ENCODE measurements at regions not wholly inside any gene's neighbourhood (a gene's known extent, or its start where the extent isn't known, plus 50 kb on each side); places are given as distances from the start of the nearest gene placed in this dataset.

- no peaks in the 10 kb centered on the region for H3K27me3 Mint-ChIP-seq
These were observed 235.5 kb downstream of the SAMD5 start for GRCh38 chr6:147744012-147744411.

GRCh38 chr6:147749331-147749730, 240.8 kb downstream of the SAMD5 start:
- H3K4me3 Mint-ChIP-seq: no peak overlapping the region
- no peaks in the 10 kb centered on the region for H3K36me3 Mint-ChIP-seq (ENCODE audit: low read depth)
- DNase-seq: no peak
- H3K9me3 Mint-ChIP-seq: peaks cover 3% of the 10 kb centered on the region
- no peaks in the 10 kb centered on the region for H3K27me3 Mint-ChIP-seq
- H3K4me1 Mint-ChIP-seq (ENCODE audit: low read depth): no peaks in the 10 kb centered on the region
- no peak overlapping the region for H3K27ac Mint-ChIP-seq

More at GRCh38 chr6:147744012-147744411, 235.5 kb downstream of the SAMD5 start:
- DNase-seq: no peak
- H3K4me3 Mint-ChIP-seq: no peak overlapping the region
- H3K9me3 Mint-ChIP-seq: no peaks in the 10 kb centered on the region
- no peaks in the 10 kb centered on the region for H3K36me3 Mint-ChIP-seq (ENCODE audit: low read depth)
- H3K4me1 Mint-ChIP-seq (ENCODE audit: low read depth): no peaks in the 10 kb centered on the region
- no peak overlapping the region for H3K27ac Mint-ChIP-seq

- H3K27me3 Mint-ChIP-seq: no peaks in the 10 kb centered on the region
- H3K27ac Mint-ChIP-seq: no peak overlapping the region
- no peaks in the 10 kb centered on the region for H3K36me3 Mint-ChIP-seq (ENCODE audit: low read depth)
- H3K9me3 Mint-ChIP-seq: peaks cover 3% of the 10 kb centered on the region
- H3K4me1 Mint-ChIP-seq (ENCODE audit: low read depth): no peaks in the 10 kb centered on the region
- no peak for DNase-seq
- H3K4me3 Mint-ChIP-seq: no peak overlapping the region
These were observed 241.9 kb downstream of the SAMD5 start for GRCh38 chr6:147750413-147750812.

GRCh38 chr6:147751232-147751631, 242.7 kb downstream of the SAMD5 start:
- Mint-ChIP-seq H3K27ac (no peak overlapping the region), H3K4me3 (no peak overlapping the region), H3K27me3 (no peaks in the 10 kb centered on the region), H3K4me1 (ENCODE audit: low read depth) (no peaks in the 10 kb centered on the region), H3K9me3 (peaks cover 3% of the 10 kb centered on the region), H3K36me3 (ENCODE audit: low read depth) (no peaks in the 10 kb centered on the region)
- DNase-seq: no peak

GRCh38 chr6:147752689-147753403, 244.4 kb downstream of the SAMD5 start:
- Mint-ChIP-seq H3K9me3 (peaks cover 3% of the 10 kb centered on the region), H3K36me3 (ENCODE audit: low read depth) (no peaks in the 10 kb centered on the region), H3K27ac (no peak overlapping the region), H3K27me3 (no peaks in the 10 kb centered on the region), H3K4me1 (ENCODE audit: low read depth) (no peaks in the 10 kb centered on the region), H3K4me3 (no peak overlapping the region)
- no peak for DNase-seq

- no peaks in the 10 kb centered on the region for H3K36me3 Mint-ChIP-seq (ENCODE audit: low read depth)
- no peak overlapping the region for H3K27ac Mint-ChIP-seq
- DNase-seq: no peak
- H3K4me3 Mint-ChIP-seq: no peak overlapping the region
- no peaks in the 10 kb centered on the region for H3K4me1 Mint-ChIP-seq (ENCODE audit: low read depth)
- no peaks in the 10 kb centered on the region for H3K27me3 Mint-ChIP-seq
- H3K9me3 Mint-ChIP-seq: peaks cover 3% of the 10 kb centered on the region
These were observed 247.5 kb downstream of the SAMD5 start for GRCh38 chr6:147755999-147756398.

- H3K9me3 Mint-ChIP-seq: peaks cover 3% of the 10 kb centered on the region
- H3K36me3 Mint-ChIP-seq (ENCODE audit: low read depth): no peaks in the 10 kb centered on the region
- H3K27ac Mint-ChIP-seq: no peak overlapping the region
- H3K4me1 Mint-ChIP-seq (ENCODE audit: low read depth): no peaks in the 10 kb centered on the region
- DNase-seq: no peak
- no peak overlapping the region for H3K4me3 Mint-ChIP-seq
- H3K27me3 Mint-ChIP-seq: no peaks in the 10 kb centered on the region
These were observed 248.4 kb downstream of the SAMD5 start for GRCh38 chr6:147756891-147757290.

GRCh38 chr6:147757291-147757690, 248.8 kb downstream of the SAMD5 start:
- no peak overlapping the region for H3K27ac Mint-ChIP-seq
- H3K4me1 Mint-ChIP-seq (ENCODE audit: low read depth): no peaks in the 10 kb centered on the region
- no peaks in the 10 kb centered on the region for H3K36me3 Mint-ChIP-seq (ENCODE audit: low read depth)
- no peak overlapping the region for H3K4me3 Mint-ChIP-seq
- DNase-seq: no peak
- peaks cover 3% of the 10 kb centered on the region for H3K9me3 Mint-ChIP-seq
- no peaks in the 10 kb centered on the region for H3K27me3 Mint-ChIP-seq

- Mint-ChIP-seq H3K4me1 (ENCODE audit: low read depth) (no peaks in the 10 kb centered on the region), H3K4me3 (no peak overlapping the region), H3K27ac (no peak overlapping the region), H3K9me3 (no peaks in the 10 kb centered on the region), H3K36me3 (ENCODE audit: low read depth) (no peaks in the 10 kb centered on the region), H3K27me3 (no peaks in the 10 kb centered on the region)
- DNase-seq: no peak
These were observed 249.8 kb downstream of the SAMD5 start for GRCh38 chr6:147758303-147758702.

- Mint-ChIP-seq H3K27ac (no peak overlapping the region), H3K36me3 (ENCODE audit: low read depth) (no peaks in the 10 kb centered on the region), H3K27me3 (no peaks in the 10 kb centered on the region), H3K4me3 (no peak overlapping the region), H3K4me1 (ENCODE audit: low read depth) (no peaks in the 10 kb centered on the region), H3K9me3 (no peaks in the 10 kb centered on the region)
- no peak for DNase-seq
These were observed 250.6 kb downstream of the SAMD5 start for GRCh38 chr6:147759093-147759492.

GRCh38 chr6:147759536-147759935, 251.0 kb downstream of the SAMD5 start:
- no peak for DNase-seq
- Mint-ChIP-seq H3K4me1 (ENCODE audit: low read depth) (no peaks in the 10 kb centered on the region), H3K27me3 (no peaks in the 10 kb centered on the region), H3K4me3 (no peak overlapping the region), H3K27ac (no peak overlapping the region), H3K36me3 (ENCODE audit: low read depth) (no peaks in the 10 kb centered on the region), H3K9me3 (no peaks in the 10 kb centered on the region)

GRCh38 chr6:147765541-147765940, 257.1 kb downstream of the SAMD5 start:
- no peaks in the 10 kb centered on the region for H3K9me3 Mint-ChIP-seq
- H3K4me3 Mint-ChIP-seq: no peak overlapping the region
- no peaks in the 10 kb centered on the region for H3K36me3 Mint-ChIP-seq (ENCODE audit: low read depth)
- H3K4me1 Mint-ChIP-seq (ENCODE audit: low read depth): no peaks in the 10 kb centered on the region
- no peaks in the 10 kb centered on the region for H3K27me3 Mint-ChIP-seq
- no peak overlapping the region for H3K27ac Mint-ChIP-seq
- DNase-seq: no peak

- Mint-ChIP-seq H3K9me3 (no peaks in the 10 kb centered on the region), H3K4me3 (no peak overlapping the region), H3K27me3 (no peaks in the 10 kb centered on the region), H3K27ac (no peak overlapping the region), H3K4me1 (ENCODE audit: low read depth) (no peaks in the 10 kb centered on the region), H3K36me3 (ENCODE audit: low read depth) (no peaks in the 10 kb centered on the region)
- DNase-seq: no peak
These were observed 260.5 kb downstream of the SAMD5 start for GRCh38 chr6:147768969-147769368.

GRCh38 chr6:147769496-147770087, 261.1 kb downstream of the SAMD5 start:
- Mint-ChIP-seq H3K4me3 (no peak overlapping the region), H3K36me3 (ENCODE audit: low read depth) (no peaks in the 10 kb centered on the region), H3K4me1 (ENCODE audit: low read depth) (no peaks in the 10 kb centered on the region), H3K27ac (no peak overlapping the region), H3K9me3 (no peaks in the 10 kb centered on the region), H3K27me3 (no peaks in the 10 kb centered on the region)
- DNase-seq: no peak

- no peak overlapping the region for H3K27ac Mint-ChIP-seq
- no peaks in the 10 kb centered on the region for H3K9me3 Mint-ChIP-seq
These were observed 261.7 kb downstream of the SAMD5 start for GRCh38 chr6:147770221-147770620.

More at GRCh38 chr6:147770221-147770620, 261.7 kb downstream of the SAMD5 start:
- no peaks in the 10 kb centered on the region for H3K36me3 Mint-ChIP-seq (ENCODE audit: low read depth)
- no peak overlapping the region for H3K4me3 Mint-ChIP-seq
- DNase-seq: no peak
- no peaks in the 10 kb centered on the region for H3K4me1 Mint-ChIP-seq (ENCODE audit: low read depth)
- no peaks in the 10 kb centered on the region for H3K27me3 Mint-ChIP-seq
